HG03066 (cell line): ENCODE measurements at regions not wholly inside any gene's neighbourhood (a gene's known extent, or its start where the extent isn't known, plus 50 kb on each side); places are given as distances from the start of the nearest gene placed in this dataset.

Experiments used
- ATAC-seq: cut with Tn5 transposase; IDR thresholded peaks from one replicate; pipeline ENCODE4 v1.9.1; 2021; ENCODE audit warnings: low read depth; ENCODE audit not compliant: unreplicated experiment

GRCh38 chr15:26477044-26477443 is 295.8 kb downstream of the GABRB3 start:
- ATAC-seq, result no peak

- ATAC-seq, result no peak
Measured at GRCh38 chr15:26475554-26475953, 297.3 kb downstream of the GABRB3 start.

- no peak for ATAC-seq
Measured at GRCh38 chr15:26472661-26473060, 300.2 kb downstream of the GABRB3 start.

- no peak for ATAC-seq
Measured at GRCh38 chr15:26461847-26462608, 310.8 kb downstream of the GABRB3 start.

- no peak for ATAC-seq
Measured at GRCh38 chr15:26460165-26460564, 312.7 kb downstream of the GABRB3 start.

GRCh38 chr15:26455828-26456227 is 317.0 kb downstream of the GABRB3 start:
- ATAC-seq, result no peak

- no peak for ATAC-seq
Measured at GRCh38 chr15:26453914-26454313, 319.0 kb downstream of the GABRB3 start.

GRCh38 chr15:26451995-26452394 is 320.9 kb downstream of the GABRB3 start:
- ATAC-seq, result no peak

- no peak for ATAC-seq
Measured at GRCh38 chr15:26449291-26449690, 323.6 kb downstream of the GABRB3 start.

- no peak for ATAC-seq
Measured at GRCh38 chr15:26443321-26443720, 329.5 kb downstream of the GABRB3 start.

- no peak for ATAC-seq
Measured at GRCh38 chr15:26442680-26443079, 330.2 kb downstream of the GABRB3 start.

- no peak for ATAC-seq
Measured at GRCh38 chr15:26439681-26440080, 333.2 kb downstream of the GABRB3 start.

- no peak for ATAC-seq
Measured at GRCh38 chr15:26438718-26439117, 334.1 kb downstream of the GABRB3 start.

GRCh38 chr15:26438316-26438715 is 334.6 kb downstream of the GABRB3 start:
- no peak for ATAC-seq

- no peak for ATAC-seq
Measured at GRCh38 chr15:26433818-26434217, 339.0 kb downstream of the GABRB3 start.

GRCh38 chr15:26433060-26433459 is 339.8 kb downstream of the GABRB3 start:
- no peak for ATAC-seq

GRCh38 chr15:26421065-26421464 is 351.8 kb downstream of the GABRB3 start:
- ATAC-seq, result no peak

GRCh38 chr15:26395624-26396023 is 377.2 kb downstream of the GABRB3 start:
- ATAC-seq, result no peak

- ATAC-seq, result no peak
Measured at GRCh38 chr15:26394801-26395200, 378.1 kb downstream of the GABRB3 start.

- ATAC-seq, result no peak
Measured at GRCh38 chr15:26392956-26393355, 379.9 kb downstream of the GABRB3 start.

- ATAC-seq, result no peak
Measured at GRCh38 chr15:26391567-26392194, 381.2 kb downstream of the GABRB3 start.

GRCh38 chr15:26382444-26383072 is 390.3 kb downstream of the GABRB3 start:
- ATAC-seq, result no peak
